ENCODE measurements at regions not wholly inside any gene's neighbourhood (a gene's known extent, or its start where the extent isn't known, plus 50 kb on each side); places are given as distances from the start of the nearest gene placed in this dataset.

DNA sequence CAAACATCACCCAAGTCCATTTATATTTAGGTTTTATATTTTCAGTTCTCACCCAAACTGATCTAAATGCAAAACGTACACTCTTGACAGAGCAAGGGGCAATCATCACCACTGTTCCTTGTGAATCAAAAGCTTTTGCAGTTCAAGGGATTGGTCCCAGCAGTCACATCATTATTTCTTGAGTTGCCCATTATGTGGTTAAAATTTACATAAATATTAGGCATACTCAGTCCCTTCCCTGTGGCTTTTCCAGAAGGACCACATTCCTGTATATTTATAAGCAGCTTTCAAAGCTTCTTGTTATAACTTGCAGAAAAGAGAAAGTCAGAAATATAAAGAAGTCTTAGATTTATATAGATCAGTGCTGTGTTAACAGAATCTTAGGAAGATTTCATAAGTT lies 224.4 kb downstream of the CLCN4 start:
- no peak for DNase-seq (ENCODE audit: low spot score)
- intact Hi-C loops (cut with DNase I), result no loop called here

DNA sequence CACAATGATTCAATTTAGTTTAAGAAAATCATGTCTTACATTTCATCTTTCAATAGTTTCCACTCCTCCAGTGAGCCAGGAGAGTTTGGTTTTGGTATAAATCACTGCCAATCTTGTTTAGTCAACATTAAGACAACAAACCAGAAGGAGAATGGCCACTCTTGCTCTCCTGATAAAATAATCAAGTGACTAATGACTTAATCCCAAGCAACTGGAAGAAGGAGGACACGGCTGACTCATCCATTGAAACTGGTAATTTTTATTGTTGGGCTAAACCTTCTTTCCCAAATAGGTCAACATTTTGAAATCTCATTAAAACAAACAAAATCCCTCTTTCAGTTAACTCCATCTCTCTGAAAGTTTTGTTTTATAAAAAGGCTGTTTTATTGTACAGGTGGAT lies 230.2 kb downstream of the CLCN4 start:
- intact Hi-C loops (cut with DNase I), result no loop called here
- DNase-seq (ENCODE audit: low spot score), result no peak

DNA sequence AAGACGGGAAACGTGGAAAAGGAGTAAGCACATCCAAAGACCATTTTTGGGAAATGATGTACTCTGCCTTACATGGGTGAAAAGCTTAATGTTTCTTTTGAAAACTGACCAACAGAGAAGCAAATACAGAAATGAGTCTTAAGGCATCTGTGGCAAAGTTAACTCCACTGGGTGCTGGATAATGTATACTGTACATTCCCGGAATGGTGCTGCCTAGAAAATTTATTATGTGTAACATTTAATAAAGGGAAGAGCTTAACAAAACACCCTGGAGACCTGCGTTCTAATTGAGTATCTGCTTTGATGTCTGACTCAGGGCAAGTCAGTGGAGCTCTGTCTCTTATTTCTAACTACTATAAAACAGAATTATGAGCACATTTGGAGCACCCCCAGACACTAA lies 230.2 kb downstream of the MID1 start:
- no peak for DNase-seq (ENCODE audit: low spot score)
- intact Hi-C loops (cut with DNase I), result no loop called here

DNA sequence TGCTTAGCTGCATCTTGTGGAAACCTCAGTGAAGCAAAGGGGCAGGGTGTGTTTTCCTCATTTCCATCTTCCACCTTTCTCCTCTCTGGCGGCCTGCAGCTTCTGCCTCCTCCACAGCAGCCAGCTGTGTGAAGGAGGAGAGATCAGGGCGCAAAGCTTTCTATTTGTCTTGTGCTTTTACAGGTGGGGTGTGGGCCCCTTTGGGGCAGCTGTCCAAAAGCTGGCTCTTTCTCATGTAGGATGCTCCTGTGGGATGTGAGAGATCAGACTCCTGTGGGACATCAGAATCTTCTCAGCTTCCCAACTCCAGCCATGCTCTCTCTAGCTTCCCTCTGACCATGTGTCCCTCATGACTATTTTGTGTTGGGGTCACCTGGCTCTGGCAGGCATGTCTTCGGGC lies 227.1 kb downstream of the MID1 start:
- intact Hi-C loops (cut with DNase I), result no loop called here

DNA sequence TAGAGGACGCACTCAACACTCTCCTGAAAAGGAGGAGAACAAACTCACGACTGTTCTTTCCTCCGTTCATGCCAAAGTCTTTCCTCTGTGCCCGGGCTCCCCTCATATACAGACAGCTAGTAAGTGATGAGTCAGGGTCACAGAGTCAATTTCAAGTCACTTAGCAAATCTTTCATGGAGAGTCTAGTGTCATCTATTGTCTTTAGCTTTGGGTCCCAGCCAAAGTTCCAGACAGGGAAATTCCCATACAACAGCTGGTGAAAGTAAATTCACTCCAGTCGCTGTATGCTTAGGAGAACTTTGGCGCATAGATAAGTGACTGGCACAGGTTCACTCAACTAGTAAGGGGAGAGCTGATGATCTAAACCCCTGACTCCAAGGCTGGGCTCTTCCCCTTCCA lies 226.5 kb downstream of the MID1 start:
- intact Hi-C loops (cut with DNase I), result no loop called here
- no peak for DNase-seq (ENCODE audit: low spot score)

More for the DNA sequence above, 227.1 kb downstream of the MID1 start:
- DNase-seq (ENCODE audit: low spot score), result no peak

DNA sequence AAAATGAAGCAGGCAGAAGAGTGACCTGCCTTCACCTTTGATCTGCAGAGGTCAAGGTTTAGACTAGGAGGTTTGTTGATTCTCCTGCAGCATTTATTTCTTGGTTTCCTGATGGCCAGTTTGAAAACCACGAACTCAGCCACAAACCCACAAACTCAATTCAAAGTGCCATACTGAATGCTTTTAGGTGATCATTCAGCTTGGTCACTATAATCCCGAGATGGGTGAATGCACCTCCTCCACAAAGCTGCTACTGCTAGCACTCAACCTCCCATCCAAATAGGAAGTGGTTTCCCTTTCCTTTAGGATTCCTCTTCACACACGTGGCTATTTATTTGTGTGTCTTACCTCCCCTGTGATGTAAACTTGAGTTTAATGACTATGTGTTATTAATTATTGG lies 225.2 kb downstream of the MID1 start:
- intact Hi-C loops (cut with DNase I), result no loop called here
- DNase-seq (ENCODE audit: low spot score), result no peak

Measured in posterior vena cava (tissue), 2 donors.